ENCODE measurements at regions not wholly inside any gene's neighbourhood (a gene's known extent, or its start where the extent isn't known, plus 50 kb on each side); places are given as distances from the start of the nearest gene placed in this dataset.
A peak's percentile ranks its signal among the peaks of the same experiment; 100 is the strongest.
"Not testable (repeated sequence)": the region's sequence is repeated elsewhere in the genome, so short reads cannot be mapped to it uniquely, and the experiment has no call there.

GRCh38 chr5:118284230-118284629 is 704.1 kb downstream of the DTWD2 start:
- not testable (repeated sequence) for DNase-seq (ENCODE audit: low spot score)

GRCh38 chr5:118282480-118283038 is 705.8 kb downstream of the DTWD2 start:
- DNase-seq (ENCODE audit: low spot score): not testable (repeated sequence)

DNA sequence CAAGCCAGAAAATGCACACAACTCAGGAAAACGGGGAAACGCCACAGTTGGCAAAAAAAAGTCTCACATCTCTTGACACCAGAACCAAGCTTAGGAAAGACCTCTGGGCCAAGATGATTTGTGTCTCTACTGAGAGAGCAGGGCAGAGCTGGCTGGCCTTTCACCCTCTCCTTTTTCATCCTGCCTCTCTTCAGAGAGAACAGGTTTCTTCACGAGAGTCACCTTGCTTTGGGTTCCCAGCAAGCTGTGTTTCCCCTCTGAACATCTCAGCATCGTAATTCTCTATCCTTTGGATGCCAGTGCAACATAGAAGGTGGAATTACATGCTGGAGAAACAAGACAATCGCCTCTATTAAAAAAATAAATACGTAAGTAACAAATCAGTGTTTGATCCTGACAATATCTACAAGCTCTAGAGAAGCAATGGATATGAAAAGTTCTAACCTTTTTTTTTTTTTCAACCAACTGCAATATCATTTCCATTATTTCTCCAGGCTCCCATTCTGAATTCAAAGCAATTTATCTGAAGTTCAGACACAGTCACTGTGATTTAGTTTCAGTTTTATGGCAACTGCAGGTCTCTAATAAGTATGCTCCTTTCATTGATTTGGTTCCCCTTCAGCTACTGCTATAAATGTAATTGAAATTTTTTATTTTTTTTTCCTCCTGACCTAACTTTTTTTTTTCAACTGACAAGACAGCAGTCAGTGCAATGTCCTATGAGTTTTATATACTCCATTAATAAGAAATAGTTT is 708.6 kb downstream of the DTWD2 start:
- DNase-seq (ENCODE audit: low spot score): no peak

GRCh38 chr5:118270526-118270925 is 717.8 kb downstream of the DTWD2 start:
- DNase-seq (ENCODE audit: low spot score): no peak

DNA sequence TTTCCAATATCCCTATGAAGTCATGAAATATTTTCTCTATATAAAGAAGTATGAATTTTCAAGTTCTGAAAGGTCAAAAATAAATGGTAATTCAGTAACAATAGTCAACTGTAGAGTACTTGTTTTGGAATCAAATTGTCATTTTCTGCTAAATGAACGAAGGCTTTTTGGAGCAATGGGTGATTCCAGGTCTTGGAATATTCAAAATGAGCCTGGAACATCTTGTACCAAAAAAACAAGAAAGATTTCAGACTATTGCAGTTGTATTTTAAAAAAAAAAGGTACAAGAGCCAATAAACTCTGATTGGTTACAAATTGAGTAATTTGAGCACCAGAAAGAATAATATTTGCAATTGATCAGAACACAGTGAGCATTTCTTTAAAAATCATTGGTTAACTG is 730.1 kb downstream of the DTWD2 start:
- no peak for DNase-seq (ENCODE audit: low spot score)

- DNase-seq (ENCODE audit: low spot score): no peak
Observed at GRCh38 chr5:118257066-118257465, 731.3 kb downstream of the DTWD2 start.

DNA sequence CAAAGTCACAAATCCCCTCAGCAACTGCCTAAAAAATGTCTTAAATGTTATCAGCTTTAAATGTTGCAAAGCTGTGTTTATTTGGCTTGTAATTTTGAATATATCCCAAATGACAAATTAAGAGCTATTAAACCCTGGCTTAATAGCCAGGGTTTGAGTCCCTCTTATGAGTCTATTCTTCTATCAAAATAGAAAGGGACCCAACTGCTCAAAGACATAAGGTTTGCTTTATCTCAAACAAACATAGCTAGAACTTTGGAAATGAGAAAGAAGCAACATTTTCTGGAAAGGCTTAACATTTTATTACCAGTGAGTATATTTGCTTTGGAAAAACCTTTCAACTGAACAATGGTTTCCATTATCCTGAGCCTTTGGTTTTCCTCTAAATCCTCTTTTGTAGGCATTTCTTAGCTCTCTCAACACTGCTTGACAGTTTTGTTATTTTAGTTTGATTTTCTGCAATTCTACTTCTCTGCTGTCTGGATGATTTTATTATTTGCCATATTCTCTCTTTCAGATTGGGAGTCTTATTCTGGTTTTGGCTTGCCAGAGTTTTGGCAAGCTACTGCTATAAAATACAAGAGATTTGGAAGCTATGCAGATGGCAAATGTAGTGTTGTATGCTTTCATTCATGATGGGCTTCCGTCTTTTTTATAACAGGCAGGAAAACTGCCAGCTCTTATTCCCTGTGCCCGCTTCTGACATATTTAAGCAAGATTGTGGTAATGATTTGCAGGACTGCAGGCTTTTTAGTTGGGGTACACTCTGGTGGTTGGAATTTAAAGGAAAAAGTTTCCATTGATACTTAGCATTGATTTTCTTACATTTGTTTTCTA is 734.9 kb downstream of the DTWD2 start:
- DNase-seq (ENCODE audit: low spot score): peak; percentile 28

DNA sequence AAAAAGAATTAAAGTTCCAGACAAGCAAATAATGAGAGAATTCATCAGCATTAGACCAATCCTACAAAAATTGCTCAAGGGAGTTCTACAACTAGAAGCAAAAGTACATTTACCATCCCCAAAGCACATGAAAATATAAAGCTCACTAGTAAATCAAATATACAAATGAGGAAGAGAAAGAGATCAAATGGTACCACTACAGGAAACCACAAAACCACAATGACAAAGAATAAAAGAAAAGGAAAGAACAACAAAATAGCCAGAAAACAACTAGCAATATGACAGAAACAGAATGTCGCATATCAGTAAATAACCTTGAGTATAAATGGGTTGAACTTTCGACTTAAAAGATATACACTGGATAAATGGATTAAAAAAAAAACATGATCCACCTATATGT is 739.0 kb downstream of the DTWD2 start:
- DNase-seq (ENCODE audit: low spot score): no peak

DNA sequence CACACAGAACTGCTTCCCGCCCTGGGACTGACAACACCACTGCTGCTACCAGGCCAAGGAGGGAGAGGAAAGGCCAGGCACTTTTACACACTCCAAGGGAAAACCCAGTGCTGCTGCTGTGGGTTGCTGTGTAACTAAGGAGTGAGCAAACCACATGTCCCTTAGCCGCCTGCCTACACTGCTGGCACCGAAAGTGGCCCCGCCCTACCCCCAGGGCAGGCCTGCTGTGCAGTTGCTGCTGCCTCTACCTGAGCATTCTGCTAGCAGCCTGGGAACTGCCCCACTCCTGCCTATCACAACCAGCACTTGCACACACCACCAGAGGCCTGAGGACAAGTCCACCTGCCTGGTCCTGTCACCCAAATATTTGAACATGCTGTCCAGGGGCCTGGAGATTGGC is 740.9 kb downstream of the DTWD2 start:
- no peak for DNase-seq (ENCODE audit: low spot score)

DNA sequence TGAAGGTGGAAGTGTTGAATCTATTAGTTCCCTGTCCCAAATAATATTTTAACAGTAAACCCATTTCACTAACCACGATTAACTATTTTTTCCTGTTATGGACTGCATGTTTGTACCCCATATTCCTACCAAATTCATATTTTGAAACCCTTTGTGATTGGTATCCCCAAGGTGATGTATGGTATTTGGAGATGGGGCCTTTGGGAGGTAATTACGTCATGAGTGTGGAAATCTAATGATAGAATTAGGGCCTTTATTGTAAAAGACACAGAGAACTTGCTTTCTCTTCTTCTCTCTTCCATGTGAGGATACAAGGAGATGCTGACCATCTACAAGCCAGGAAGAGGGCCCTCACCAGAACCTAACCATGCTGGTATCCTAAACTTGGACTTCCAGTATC is 744.7 kb downstream of the DTWD2 start:
- DNase-seq (ENCODE audit: low spot score): no peak

GRCh38 chr5:118243068-118243467 is 745.3 kb downstream of the DTWD2 start:
- DNase-seq (ENCODE audit: low spot score): no peak

GRCh38 chr5:118236108-118236849 is 752.1 kb downstream of the DTWD2 start:
- no peak for DNase-seq (ENCODE audit: low spot score)

- no peak for DNase-seq (ENCODE audit: low spot score)
Observed at GRCh38 chr5:118233606-118234005, 754.7 kb downstream of the DTWD2 start.

DNA sequence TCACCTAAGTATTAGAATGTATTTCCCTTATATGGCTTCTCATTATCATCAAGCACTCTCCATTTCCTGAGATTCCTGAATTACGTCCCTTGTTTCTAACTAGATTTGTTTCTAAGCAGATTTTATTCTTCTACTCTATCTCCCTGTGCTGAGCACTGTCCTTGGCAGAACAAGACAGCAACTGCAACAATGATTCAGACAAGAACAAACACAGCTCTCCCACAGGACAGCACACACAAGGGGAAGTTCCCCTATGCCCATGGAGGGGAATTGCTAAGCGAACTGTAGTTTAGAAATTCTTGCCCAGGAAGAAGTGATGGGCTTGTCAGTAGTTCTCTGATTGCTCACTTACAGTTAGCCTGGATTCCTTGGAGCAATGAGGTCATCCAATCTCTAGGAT is 759.9 kb downstream of the DTWD2 start:
- no peak for DNase-seq (ENCODE audit: low spot score)

DNA sequence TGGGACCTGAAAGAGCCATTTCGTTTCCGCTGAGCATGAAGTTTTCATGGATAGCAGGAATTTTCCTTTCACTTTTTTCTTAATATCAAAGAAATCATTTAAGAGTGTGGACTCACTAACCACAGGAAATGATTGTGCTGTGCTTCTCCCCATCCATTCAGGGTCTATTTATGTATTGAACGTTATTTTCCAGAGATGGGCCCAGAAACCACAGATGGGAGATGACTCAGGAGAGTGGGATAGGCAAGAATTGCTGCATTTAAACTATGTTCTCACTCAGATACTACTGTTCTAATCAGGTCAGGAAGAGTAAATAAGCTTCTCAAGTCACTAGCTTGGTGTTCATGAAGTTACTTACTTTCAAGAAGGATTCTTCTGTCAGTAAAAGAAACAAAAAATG is 763.8 kb downstream of the DTWD2 start:
- DNase-seq (ENCODE audit: low spot score): no peak

DNA sequence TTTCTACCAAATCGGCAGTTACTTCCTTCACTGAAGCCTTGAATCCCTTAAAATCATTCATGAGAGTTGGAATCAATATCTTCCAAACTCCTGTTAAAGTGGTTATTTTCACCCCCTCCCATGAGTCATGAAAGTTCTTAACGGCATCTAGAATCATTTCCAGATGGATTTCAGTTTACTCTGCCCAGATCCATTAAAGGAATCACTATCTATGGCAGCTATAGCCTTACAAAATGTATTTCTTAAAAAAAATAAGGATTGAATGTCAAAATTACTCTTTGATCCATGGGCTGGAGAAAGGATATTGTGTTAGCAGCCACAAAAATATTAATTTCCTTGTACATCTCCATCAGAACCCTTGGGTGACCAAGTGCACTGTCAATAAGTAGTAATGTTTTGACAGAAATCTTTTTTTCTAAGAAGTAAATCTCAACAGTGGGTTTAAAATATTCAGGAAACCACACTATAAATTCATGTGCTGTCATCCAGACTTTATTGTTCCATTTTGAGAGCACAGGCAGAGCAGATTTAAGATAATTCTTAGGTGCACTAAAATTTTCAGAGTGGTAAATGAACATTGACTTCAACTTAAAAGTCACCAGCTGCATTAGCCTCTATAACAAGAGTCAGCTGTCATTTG is 767.7 kb downstream of the DTWD2 start:
- no peak for DNase-seq (ENCODE audit: low spot score)

- DNase-seq (ENCODE audit: low spot score): no peak
Observed at GRCh38 chr5:118211606-118212005, 776.7 kb downstream of the DTWD2 start.

DNA sequence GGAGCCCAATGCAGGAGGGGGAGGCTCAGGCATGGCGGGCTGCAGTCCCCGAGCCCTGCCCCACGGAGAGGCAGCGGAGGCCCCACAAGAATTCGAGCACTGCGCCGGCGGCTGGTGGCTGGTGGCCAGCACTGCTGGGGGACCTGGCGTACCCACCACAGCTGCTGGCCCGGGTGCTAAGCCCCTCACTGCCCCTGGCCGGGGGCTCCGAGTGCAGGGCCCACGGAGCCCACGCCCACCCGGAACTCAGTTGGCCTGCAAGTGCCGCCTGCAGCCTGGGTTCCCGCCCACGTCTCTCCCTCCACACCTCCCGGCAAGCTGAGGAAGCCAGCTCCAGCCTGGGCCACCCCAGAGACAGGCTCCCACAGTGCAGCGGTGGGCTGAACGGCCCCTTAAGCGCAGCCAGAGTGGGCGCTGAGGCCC is 780.3 kb downstream of the DTWD2 start:
- no peak for DNase-seq (ENCODE audit: low spot score)

GRCh38 chr5:118199801-118200200 is 788.5 kb downstream of the DTWD2 start:
- DNase-seq (ENCODE audit: low spot score): no peak

- DNase-seq (ENCODE audit: low spot score): no peak
Observed at GRCh38 chr5:118196229-118196628, 792.1 kb downstream of the DTWD2 start.

- DNase-seq (ENCODE audit: low spot score): no peak
Observed at GRCh38 chr5:118195211-118195610, 793.1 kb downstream of the DTWD2 start.

Data from pons (tissue), 1 donor.